SU-DHL-6 (cell line): ENCODE measurements at regions not wholly inside any gene's neighbourhood (a gene's known extent, or its start where the extent isn't known, plus 50 kb on each side); places are given as distances from the start of the nearest gene placed in this dataset.
"Not testable (repeated sequence)": the region's sequence is repeated elsewhere in the genome, so short reads cannot be mapped to it uniquely, and the experiment has no call there.

Source experiments
- H2AFZ ChIP-seq: fragments of 200-600 bp; sonication (generic); 2 replicates; pipeline ENCODE4 v1.6.1; 2014; ENCODE audit warnings: low read depth, mild to moderate bottlenecking, moderate library complexity, mixed read lengths, antibody characterized with exemption, low read length; ENCODE audit not compliant: severe bottlenecking
- H3F3A ChIP-seq: fragments of 200-600 bp; shearing (Covaris generic); 2 replicates; pipeline ENCODE4 v1.6.0; 2016; ENCODE audit warnings: antibody characterized with exemption, mild to moderate bottlenecking; ENCODE audit not compliant: insufficient read depth
- H3K27ac ChIP-seq: fragments of 200-600 bp; sonication (generic); 2 replicates; pipeline ENCODE4 v1.5.1; 2016; ENCODE audit warnings: low read depth, mild to moderate bottlenecking, low read length, moderate library complexity, mixed read lengths
- H3K27me3 ChIP-seq: fragments of 200-600 bp; sonication (generic), shearing (Covaris generic); 2 replicates; pipeline ENCODE4 v1.6.0; 2014; ENCODE audit warnings: mild to moderate bottlenecking, low read length
- H3K36me3 ChIP-seq: fragments of 200-600 bp; sonication (generic); 2 replicates; pipeline ENCODE4 v1.6.1; 2014; ENCODE audit warnings: mild to moderate bottlenecking, low read length, mixed read lengths
- H3K4me2 ChIP-seq: fragments of 300-600, 200-600 bp; shearing (Covaris generic), sonication (generic); 2 replicates; pipeline ENCODE4 v1.6.0; 2014; ENCODE audit warnings: low read length, low read depth, mild to moderate bottlenecking; ENCODE audit not compliant: poor library complexity, severe bottlenecking
- H3K4me3 ChIP-seq: fragments of 200-600 bp; sonication (generic); 2 replicates; pipeline ENCODE4 v1.5.1; 2014; ENCODE audit warnings: antibody characterized with exemption, low read length, mild to moderate bottlenecking, mixed read lengths; ENCODE audit not compliant: insufficient read depth, poor library complexity, severe bottlenecking
- H3K79me2 ChIP-seq: fragments of 200-600 bp; sonication (generic); 2 replicates; pipeline ENCODE4 v1.6.1; 2014; ENCODE audit warnings: mild to moderate bottlenecking, low read length, moderate library complexity; ENCODE audit not compliant: insufficient read depth
- H3K9ac ChIP-seq: fragments of 200-600 bp; sonication (generic); 2 replicates; pipeline ENCODE4 v1.7.0; 2014; ENCODE audit warnings: mild to moderate bottlenecking, low read length
- H3K9me2 ChIP-seq: fragments of 200-600 bp; sonication (generic); replicated peaks from 2 replicates; pipeline ENCODE4 v1.6.1; 2014; ENCODE audit warnings: low read length; ENCODE audit not compliant: insufficient read depth
- H3K9me3 ChIP-seq: fragments of 200-600 bp; sonication (generic); 2 replicates; pipeline ENCODE4 v1.6.1; 2014; ENCODE audit warnings: low read length, mixed read lengths; ENCODE audit not compliant: insufficient read depth
- H4K20me1 ChIP-seq: fragments of 200-600 bp; sonication (generic); 2 replicates; pipeline ENCODE4 v1.6.1; 2014; ENCODE audit warnings: low read depth, mild to moderate bottlenecking, antibody characterized with exemption, low read length, moderate library complexity, mixed read lengths
- EZH2phosphoT487 ChIP-seq: fragments of 200-600 bp; sonication (generic), shearing (Covaris generic); conservative IDR thresholded peaks from 2 replicates; pipeline ENCODE4 v1.6.1; 2018; ENCODE audit warnings: mild to moderate bottlenecking, antibody characterized with exemption, low read length, moderate library complexity, mixed read lengths
- TF ChIP-seq, protein P1 (sequence below): fragments of 200-600 bp; sonication (generic); IDR thresholded peaks from one replicate; pipeline ENCODE4 v1.5.1; 2017; ENCODE audit warnings: antibody characterized with exemption, mild to moderate bottlenecking, low read length, moderate library complexity; ENCODE audit not compliant: insufficient read depth, poor library complexity, severe bottlenecking

DNA sequence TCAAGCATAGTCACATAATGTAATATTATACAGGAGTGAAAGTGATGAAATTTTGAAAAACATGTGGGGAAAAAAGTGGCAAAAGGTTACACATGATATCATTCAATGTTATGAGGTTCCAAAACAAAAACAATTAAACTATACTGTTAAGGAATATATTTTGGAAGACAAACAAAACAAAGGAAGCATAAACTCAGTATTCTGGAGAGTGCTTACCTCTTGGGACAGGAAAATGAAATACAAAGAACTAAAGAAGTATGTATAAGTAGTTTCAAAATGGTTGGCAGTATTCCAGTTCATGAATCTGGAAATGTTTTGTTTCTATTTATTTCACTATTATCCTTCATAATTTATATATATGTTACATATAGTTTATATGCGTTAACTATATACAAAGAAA lies 213.5 kb downstream of the MOXD1 start:
- H3F3A ChIP-seq: no peaks in the 10 kb centered on the region
- no peak overlapping the region for H3K9ac ChIP-seq
- no peak overlapping the region for H3K4me2 ChIP-seq
- no peak overlapping the region for H2AFZ ChIP-seq
- H3K27ac ChIP-seq: no peak overlapping the region
- H3K9me2 ChIP-seq: no peaks in the 10 kb centered on the region
- no peak for TF ChIP-seq EZH2phosphoT487
- TF ChIP-seq, protein P1, sequence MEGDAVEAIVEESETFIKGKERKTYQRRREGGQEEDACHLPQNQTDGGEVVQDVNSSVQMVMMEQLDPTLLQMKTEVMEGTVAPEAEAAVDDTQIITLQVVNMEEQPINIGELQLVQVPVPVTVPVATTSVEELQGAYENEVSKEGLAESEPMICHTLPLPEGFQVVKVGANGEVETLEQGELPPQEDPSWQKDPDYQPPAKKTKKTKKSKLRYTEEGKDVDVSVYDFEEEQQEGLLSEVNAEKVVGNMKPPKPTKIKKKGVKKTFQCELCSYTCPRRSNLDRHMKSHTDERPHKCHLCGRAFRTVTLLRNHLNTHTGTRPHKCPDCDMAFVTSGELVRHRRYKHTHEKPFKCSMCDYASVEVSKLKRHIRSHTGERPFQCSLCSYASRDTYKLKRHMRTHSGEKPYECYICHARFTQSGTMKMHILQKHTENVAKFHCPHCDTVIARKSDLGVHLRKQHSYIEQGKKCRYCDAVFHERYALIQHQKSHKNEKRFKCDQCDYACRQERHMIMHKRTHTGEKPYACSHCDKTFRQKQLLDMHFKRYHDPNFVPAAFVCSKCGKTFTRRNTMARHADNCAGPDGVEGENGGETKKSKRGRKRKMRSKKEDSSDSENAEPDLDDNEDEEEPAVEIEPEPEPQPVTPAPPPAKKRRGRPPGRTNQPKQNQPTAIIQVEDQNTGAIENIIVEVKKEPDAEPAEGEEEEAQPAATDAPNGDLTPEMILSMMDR: no peak
- H3K9me3 ChIP-seq: no peaks in the 10 kb centered on the region
- no peaks in the 10 kb centered on the region for H3K79me2 ChIP-seq
- no peaks in the 10 kb centered on the region for H4K20me1 ChIP-seq
- H3K4me3 ChIP-seq: no peak overlapping the region
- H3K27me3 ChIP-seq: no peaks in the 10 kb centered on the region
- H3K36me3 ChIP-seq: no peaks in the 10 kb centered on the region

- H3F3A ChIP-seq, H4K20me1 ChIP-seq, H3K27ac ChIP-seq, H3K9me2 ChIP-seq, H3K4me3 ChIP-seq, H3K9me3 ChIP-seq, H3K27me3 ChIP-seq, H2AFZ ChIP-seq, H3K79me2 ChIP-seq, H3K4me2 ChIP-seq, H3K9ac ChIP-seq, H3K36me3 ChIP-seq: not testable (repeated sequence)
Measured at GRCh38 chr6:132184966-132185365, 216.3 kb downstream of the MOXD1 start.

DNA sequence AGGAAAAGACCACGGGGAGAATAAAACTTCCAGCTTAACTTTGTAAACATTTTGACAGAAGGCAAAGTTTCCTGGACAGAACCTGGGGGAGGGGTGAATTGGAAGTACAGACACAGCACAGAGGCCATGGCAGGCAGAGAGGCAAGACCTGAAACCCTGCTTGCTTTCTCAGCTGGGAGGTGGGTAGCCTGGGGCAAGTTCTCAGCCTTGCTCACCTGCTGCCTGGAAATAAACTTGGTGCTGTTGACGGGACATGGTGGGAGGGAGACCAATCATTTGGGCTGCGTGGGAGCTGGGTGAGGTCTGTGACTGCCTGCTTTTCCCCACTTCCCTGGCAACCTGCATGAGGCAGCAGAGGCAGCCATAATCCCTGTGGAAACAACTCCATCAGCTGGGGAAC lies 221.3 kb downstream of the MOXD1 start:
- TF ChIP-seq, protein P1: no peak
- TF ChIP-seq EZH2phosphoT487: no peak
- Histone ChIP-seq H2AFZ (no peak overlapping the region), H3K79me2 (no peaks in the 10 kb centered on the region), H3K9me2 (no peaks in the 10 kb centered on the region), H3K27ac (no peak overlapping the region), H3K27me3 (no peaks in the 10 kb centered on the region), H3K4me2 (no peak overlapping the region), H3K9me3 (peaks cover 5% of the 10 kb centered on the region; the same call in 1 of the 2 replicates), H3K9ac (no peak overlapping the region), H4K20me1 (no peaks in the 10 kb centered on the region), H3F3A (no peaks in the 10 kb centered on the region), H3K4me3 (no peak overlapping the region), H3K36me3 (no peaks in the 10 kb centered on the region)

DNA sequence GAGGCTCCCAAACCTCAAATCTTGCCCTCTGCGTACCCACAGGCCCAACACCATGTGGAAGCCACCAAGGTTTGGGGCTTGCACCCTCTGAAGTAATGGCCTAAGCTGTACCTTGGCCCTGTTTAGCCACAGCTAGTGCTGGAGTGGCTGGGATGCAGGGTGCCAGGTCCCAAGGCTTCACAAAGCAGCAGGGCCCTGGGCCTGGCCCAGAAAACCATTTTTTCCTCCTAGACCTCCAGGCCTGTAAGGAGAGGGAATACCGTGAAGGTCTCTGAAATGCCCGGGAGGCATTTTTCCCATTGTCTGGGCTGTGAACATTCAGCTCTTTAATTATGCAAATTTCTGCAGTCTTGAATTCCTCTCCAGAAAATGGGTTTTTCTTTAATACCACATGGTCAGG lies 223.7 kb upstream of the CCN2 start:
- no peak overlapping the region for H3K27ac ChIP-seq
- H3K27me3 ChIP-seq: no peaks in the 10 kb centered on the region
- no peaks in the 10 kb centered on the region for H4K20me1 ChIP-seq
- no peak overlapping the region for H3K9ac ChIP-seq
- H3K36me3 ChIP-seq: no peaks in the 10 kb centered on the region
- H3K79me2 ChIP-seq: no peaks in the 10 kb centered on the region
- H3K9me3 ChIP-seq: peaks cover 8% of the 10 kb centered on the region; the same call in 1 of the 2 replicates
- H3K9me2 ChIP-seq: no peaks in the 10 kb centered on the region
- no peak overlapping the region for H2AFZ ChIP-seq
- TF ChIP-seq, protein P1: no peak
- TF ChIP-seq EZH2phosphoT487: no peak
- H3F3A ChIP-seq: no peaks in the 10 kb centered on the region
- H3K4me3 ChIP-seq: no peak overlapping the region
- no peak overlapping the region for H3K4me2 ChIP-seq
